Nephron (organoid): ENCODE measurements at regions not wholly inside any gene's neighbourhood (a gene's known extent, or its start where the extent isn't known, plus 50 kb on each side); places are given as distances from the start of the nearest gene placed in this dataset.

Experiments used
- H3K27ac Mint-ChIP-seq, 3 experiments: 2 replicates each; pipeline ENCODE4 v1.8.0; 2020; ENCODE audit warnings: mixed read lengths in 3 of 3, mild to moderate bottlenecking in 2 of 3, moderate library complexity in 1 of 3
- H3K27me3 Mint-ChIP-seq: 2 replicates; pipeline ENCODE4 v1.8.0; 2021; ENCODE audit warnings: low read depth, mild to moderate bottlenecking, moderate library complexity, mixed read lengths
- H3K36me3 Mint-ChIP-seq: 2 replicates; pipeline ENCODE4 v1.8.0; 2020; ENCODE audit warnings: low read depth, mixed read lengths
- H3K4me1 Mint-ChIP-seq: 2 replicates; pipeline ENCODE4 v1.8.0; 2020; ENCODE audit warnings: mixed read lengths
- H3K4me3 Mint-ChIP-seq, 3 experiments: 2 replicates each; pipeline ENCODE4 v1.8.0; 2020; ENCODE audit warnings: mild to moderate bottlenecking in 3 of 3, mixed read lengths in 3 of 3, moderate library complexity in 2 of 3
- H3K9me3 Mint-ChIP-seq: 2 replicates; pipeline ENCODE4 v1.8.0; 2020; ENCODE audit warnings: mixed read lengths
- TF ChIP-seq, protein P1 (sequence below), 3 experiments: fragments of 200-600 bp; sonication (generic); IDR thresholded peaks; one replicate each; pipeline ENCODE4 v1.5.0; 2021; ENCODE audit warnings: antibody characterized with exemption in 3 of 3; ENCODE audit not compliant: unreplicated experiment in 3 of 3

DNA sequence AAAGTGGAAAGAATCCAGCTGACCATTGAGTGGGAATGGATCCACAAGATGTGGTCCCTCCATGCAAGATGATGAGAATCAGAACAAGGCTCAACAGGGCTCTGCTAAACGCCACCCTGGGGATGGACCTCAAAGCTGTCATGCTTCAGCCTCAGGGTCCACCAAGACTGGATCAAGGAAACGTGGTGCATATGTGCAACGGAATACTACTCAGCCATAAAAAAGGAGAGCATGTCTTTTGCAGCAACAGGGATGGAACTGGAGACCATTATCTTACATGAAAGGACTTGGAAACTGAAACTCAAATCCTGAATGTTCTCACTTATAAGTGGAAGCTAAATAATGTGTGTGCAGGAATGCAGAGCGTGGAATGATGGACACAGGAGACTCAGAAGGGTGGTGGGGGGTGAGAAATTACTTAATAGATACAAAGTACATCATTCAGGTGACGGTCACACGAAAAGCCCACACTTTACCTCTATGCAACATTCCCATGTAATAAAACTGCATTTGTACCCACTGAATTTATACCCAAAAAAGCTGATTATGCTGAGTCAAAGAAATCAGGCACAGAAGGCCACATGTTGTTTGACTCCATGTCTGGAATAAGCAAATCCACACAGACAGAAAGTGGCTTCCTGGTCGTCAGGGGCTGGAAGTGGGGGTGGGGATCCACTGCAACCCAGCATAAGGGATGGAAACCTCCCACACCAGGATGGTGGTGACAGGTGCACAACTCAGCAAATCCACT lies 116.1 kb downstream of the SHANK2 start:
- H3K36me3 Mint-ChIP-seq, result peaks cover 7% of the 10 kb centered on the region
- H3K4me3 Mint-ChIP-seq, result no peak overlapping the region
- peaks cover 18% of the 10 kb centered on the region for H3K4me1 Mint-ChIP-seq
- H3K9me3 Mint-ChIP-seq, result no peaks in the 10 kb centered on the region
- H3K27me3 Mint-ChIP-seq, result peaks cover 17% of the 10 kb centered on the region
- H3K27ac Mint-ChIP-seq, result no peak overlapping the region
- TF ChIP-seq, protein P1, sequence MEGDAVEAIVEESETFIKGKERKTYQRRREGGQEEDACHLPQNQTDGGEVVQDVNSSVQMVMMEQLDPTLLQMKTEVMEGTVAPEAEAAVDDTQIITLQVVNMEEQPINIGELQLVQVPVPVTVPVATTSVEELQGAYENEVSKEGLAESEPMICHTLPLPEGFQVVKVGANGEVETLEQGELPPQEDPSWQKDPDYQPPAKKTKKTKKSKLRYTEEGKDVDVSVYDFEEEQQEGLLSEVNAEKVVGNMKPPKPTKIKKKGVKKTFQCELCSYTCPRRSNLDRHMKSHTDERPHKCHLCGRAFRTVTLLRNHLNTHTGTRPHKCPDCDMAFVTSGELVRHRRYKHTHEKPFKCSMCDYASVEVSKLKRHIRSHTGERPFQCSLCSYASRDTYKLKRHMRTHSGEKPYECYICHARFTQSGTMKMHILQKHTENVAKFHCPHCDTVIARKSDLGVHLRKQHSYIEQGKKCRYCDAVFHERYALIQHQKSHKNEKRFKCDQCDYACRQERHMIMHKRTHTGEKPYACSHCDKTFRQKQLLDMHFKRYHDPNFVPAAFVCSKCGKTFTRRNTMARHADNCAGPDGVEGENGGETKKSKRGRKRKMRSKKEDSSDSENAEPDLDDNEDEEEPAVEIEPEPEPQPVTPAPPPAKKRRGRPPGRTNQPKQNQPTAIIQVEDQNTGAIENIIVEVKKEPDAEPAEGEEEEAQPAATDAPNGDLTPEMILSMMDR (IDR thresholded peaks at IDR 0.05; ENCODE audit: unreplicated experiment in 3 of 3), result no peak

DNA sequence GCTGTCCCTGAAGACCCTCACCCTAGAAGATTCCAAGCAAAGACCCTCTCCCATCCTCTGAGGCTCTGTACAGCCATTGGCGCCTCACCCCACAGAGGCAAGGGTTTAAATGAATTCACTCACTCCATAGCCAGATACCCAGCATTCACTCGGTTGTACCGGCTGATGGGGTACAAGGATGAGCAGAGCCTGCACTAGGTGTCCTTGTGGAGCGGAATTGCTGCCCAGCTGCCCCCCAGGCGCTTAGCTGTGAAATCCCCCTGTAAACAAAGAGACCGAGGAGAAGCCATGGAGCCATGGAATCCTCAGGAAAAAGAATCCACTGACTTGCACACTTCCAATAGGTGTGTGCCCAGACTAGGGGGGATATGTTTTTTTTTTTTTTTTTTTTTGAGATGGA lies 117.3 kb downstream of the SHANK2 start:
- peaks cover 23% of the 10 kb centered on the region for H3K4me1 Mint-ChIP-seq
- no peaks in the 10 kb centered on the region for H3K9me3 Mint-ChIP-seq
- no peak overlapping the region for H3K27ac Mint-ChIP-seq
- H3K27me3 Mint-ChIP-seq, result peaks cover 17% of the 10 kb centered on the region
- H3K4me3 Mint-ChIP-seq, result no peak overlapping the region
- TF ChIP-seq, protein P1 (IDR thresholded peaks at IDR 0.05; ENCODE audit: unreplicated experiment in 3 of 3), result no peak
- H3K36me3 Mint-ChIP-seq, result peaks cover 7% of the 10 kb centered on the region

DNA sequence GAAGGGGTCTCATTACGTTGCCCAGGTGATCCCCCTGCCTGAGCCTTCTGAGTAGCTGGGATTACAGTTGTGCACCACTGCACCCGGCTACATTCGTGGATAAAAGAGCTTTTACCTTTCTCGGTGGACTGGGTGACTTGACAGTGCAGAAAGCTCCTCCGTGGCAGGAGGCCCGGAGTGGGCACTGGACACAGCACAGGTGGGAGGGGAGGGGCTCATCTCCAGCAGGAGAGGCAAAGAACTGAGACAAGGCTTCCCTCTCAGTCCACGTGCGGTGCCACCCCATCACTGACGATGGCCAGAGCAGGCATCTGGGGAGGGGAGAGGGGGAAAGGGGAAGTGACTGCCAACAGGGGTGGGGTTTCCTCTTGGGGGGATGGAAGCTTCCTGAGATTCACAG lies 118.4 kb downstream of the SHANK2 start:
- no peaks in the 10 kb centered on the region for H3K9me3 Mint-ChIP-seq
- no peak overlapping the region for H3K27ac Mint-ChIP-seq
- peaks cover 30% of the 10 kb centered on the region for H3K4me1 Mint-ChIP-seq
- TF ChIP-seq, protein P1 (IDR thresholded peaks at IDR 0.05; ENCODE audit: unreplicated experiment in 3 of 3), result no peak
- no peak overlapping the region for H3K4me3 Mint-ChIP-seq
- peaks cover 7% of the 10 kb centered on the region for H3K36me3 Mint-ChIP-seq
- peaks cover 14% of the 10 kb centered on the region for H3K27me3 Mint-ChIP-seq

DNA sequence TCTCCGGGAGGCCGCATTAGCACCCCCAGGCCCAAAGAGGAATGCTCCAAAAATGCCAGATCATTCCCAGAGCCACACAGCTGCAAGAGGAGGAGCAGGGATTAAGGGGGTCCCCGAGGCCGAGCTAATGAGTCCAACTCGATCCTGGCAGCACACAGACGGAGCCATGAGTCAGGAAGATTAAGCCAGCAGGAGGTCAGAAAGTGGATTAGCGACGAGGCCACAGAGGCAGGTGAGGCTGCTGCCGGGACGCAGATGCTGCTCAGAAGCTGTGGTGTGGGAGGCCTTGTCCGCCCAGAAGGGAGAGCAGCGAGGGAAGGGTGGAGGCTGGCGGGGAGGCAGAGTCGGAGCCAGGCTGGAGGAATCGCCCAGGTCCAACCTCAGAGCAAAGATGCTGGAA lies 120.5 kb downstream of the SHANK2 start:
- TF ChIP-seq, protein P1 (IDR thresholded peaks at IDR 0.05; ENCODE audit: unreplicated experiment in 3 of 3), result no peak
- Mint-ChIP-seq H3K4me1 (peaks cover 30% of the 10 kb centered on the region), H3K27ac (peak overlapping the region in 2 of 3 experiments; percentile 0 to 34), H3K27me3 (peaks cover 9% of the 10 kb centered on the region), H3K4me3 (no peak overlapping the region), H3K36me3 (peaks cover 7% of the 10 kb centered on the region), H3K9me3 (no peaks in the 10 kb centered on the region)

DNA sequence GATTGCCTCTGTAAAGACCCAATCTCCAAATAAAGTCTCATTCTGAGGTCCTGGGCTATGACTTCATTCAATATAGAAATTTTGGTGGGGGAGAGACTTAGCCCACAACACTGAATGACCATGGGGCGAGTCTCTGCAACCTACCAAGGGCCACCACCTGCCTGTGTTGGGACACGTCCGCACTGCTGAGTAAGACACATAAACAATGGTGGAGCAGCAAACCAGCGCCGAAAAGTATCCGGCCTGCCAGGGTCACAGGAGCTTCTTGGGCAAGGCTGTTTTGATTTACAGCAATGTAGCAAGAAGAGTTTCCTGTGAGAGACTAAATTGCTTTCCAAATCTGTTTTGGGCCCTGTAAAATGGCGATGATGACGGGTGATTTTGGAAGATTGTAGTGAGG lies 122.3 kb downstream of the SHANK2 start:
- no peak overlapping the region for H3K4me3 Mint-ChIP-seq
- H3K27ac Mint-ChIP-seq, result no peak overlapping the region
- TF ChIP-seq, protein P1 (IDR thresholded peaks at IDR 0.05; ENCODE audit: unreplicated experiment in 3 of 3), result no peak
- H3K36me3 Mint-ChIP-seq, result no peaks in the 10 kb centered on the region
- H3K27me3 Mint-ChIP-seq, result peaks cover 9% of the 10 kb centered on the region
- peaks cover 30% of the 10 kb centered on the region for H3K4me1 Mint-ChIP-seq
- H3K9me3 Mint-ChIP-seq, result no peaks in the 10 kb centered on the region

DNA sequence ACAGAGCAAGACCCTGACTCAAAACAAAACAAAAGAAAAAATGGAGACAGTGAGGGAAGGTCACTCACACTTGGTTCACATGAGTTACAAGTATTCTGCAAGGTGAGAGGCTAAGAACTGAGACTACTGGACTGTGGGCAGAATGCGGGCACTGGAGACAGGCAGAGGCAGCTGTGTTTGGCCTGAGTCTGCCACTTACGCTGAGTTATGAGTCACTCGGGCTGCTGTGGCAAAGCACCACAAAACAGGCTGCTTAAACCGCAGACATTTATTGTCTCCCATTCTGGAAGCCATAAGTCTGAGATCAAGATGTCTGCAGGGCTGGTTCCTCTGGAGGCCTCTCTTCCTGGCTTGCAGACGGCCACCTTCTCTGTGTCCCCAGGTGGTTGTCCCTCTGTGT lies 122.8 kb downstream of the SHANK2 start:
- Mint-ChIP-seq H3K27ac (peak overlapping the region in 1 of 3 experiments; percentile 17), H3K4me3 (no peak overlapping the region), H3K36me3 (no peaks in the 10 kb centered on the region), H3K9me3 (no peaks in the 10 kb centered on the region), H3K27me3 (peaks cover 6% of the 10 kb centered on the region), H3K4me1 (peaks cover 30% of the 10 kb centered on the region)
- TF ChIP-seq, protein P1 (IDR thresholded peaks at IDR 0.05; ENCODE audit: unreplicated experiment in 3 of 3), result no peak
